ENCODE measurements at regions not wholly inside any gene's neighbourhood (a gene's known extent, or its start where the extent isn't known, plus 50 kb on each side); places are given as distances from the start of the nearest gene placed in this dataset.

DNA sequence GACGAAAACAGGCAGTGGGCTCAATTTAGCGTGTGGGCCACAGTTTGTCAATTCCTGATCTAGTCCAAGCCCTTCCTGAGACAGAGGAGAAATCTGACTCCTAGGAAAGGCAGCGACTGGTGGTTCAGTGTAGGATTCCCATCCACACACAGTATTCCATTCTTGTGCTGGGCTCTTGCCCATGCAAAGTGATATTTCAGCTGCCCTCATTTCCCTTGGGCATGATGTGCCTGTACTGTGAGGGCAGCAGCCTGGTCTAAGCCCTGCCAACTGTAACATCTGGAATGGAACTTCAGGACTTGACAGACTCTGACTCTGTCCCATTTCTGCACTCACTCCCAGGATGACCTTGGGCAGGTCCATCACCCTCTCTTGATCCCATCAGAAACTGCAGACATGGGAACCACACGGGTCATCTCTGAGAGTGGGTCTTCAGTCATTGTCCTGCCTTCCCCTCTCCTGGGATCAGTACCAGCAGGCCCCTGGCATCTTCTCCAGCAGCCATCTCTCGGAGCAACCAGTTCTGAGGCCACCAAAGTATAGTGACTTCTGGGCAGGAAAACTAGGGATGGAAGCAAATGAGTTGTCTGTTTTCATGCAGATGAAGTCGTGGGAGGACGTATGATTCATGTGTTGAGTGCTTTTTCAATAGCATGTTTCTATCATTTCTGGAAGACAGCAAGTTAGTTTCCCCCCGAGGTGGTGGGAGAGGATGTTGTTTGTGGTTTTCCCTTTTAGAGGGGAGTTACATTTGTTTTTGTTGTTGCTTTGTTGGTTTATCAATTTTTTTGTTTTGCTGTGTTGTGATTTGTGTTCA is 54.2 kb upstream of the BCL2L14 start:
- TF ChIP-seq, protein P1, sequence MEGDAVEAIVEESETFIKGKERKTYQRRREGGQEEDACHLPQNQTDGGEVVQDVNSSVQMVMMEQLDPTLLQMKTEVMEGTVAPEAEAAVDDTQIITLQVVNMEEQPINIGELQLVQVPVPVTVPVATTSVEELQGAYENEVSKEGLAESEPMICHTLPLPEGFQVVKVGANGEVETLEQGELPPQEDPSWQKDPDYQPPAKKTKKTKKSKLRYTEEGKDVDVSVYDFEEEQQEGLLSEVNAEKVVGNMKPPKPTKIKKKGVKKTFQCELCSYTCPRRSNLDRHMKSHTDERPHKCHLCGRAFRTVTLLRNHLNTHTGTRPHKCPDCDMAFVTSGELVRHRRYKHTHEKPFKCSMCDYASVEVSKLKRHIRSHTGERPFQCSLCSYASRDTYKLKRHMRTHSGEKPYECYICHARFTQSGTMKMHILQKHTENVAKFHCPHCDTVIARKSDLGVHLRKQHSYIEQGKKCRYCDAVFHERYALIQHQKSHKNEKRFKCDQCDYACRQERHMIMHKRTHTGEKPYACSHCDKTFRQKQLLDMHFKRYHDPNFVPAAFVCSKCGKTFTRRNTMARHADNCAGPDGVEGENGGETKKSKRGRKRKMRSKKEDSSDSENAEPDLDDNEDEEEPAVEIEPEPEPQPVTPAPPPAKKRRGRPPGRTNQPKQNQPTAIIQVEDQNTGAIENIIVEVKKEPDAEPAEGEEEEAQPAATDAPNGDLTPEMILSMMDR (conservative IDR thresholded peaks at IDR 0.05; ENCODE audit: low read length) = no peak
- no peak for TF ChIP-seq EZH2phosphoT487 (IDR thresholded peaks at IDR 0.05; ENCODE audit: borderline replicate concordance, low read depth, low read length)
